ENCODE measurements at regions not wholly inside any gene's neighbourhood (a gene's known extent, or its start where the extent isn't known, plus 50 kb on each side); places are given as distances from the start of the nearest gene placed in this dataset.

- TF ChIP-seq POLR2AphosphoS5 (IDR thresholded peaks at IDR 0.05; ENCODE audit: low read depth, low read length), result no peak
- no peak for TF ChIP-seq REST (IDR thresholded peaks at IDR 0.05; ENCODE audit: insufficient read depth in 1 of 2, low read depth in 2 of 2, low read length in 2 of 2)
- TF ChIP-seq TAF1 (IDR thresholded peaks at IDR 0.05; ENCODE audit: borderline replicate concordance, insufficient read depth, low read length), result no peak
- TF ChIP-seq SIN3A (IDR thresholded peaks at IDR 0.05; ENCODE audit: borderline replicate concordance, insufficient read depth, low read length), result no peak
- no peak for TF ChIP-seq FOXP2 (optimal IDR thresholded peaks at IDR 0.05; ENCODE audit: borderline replicate concordance, extremely low read depth, extremely low read length, insufficient read depth)
These were observed 219.3 kb upstream of the CTNNB1 start for GRCh38 chr3:40979962-40980361.

Measured in PFSK-1 (cell line).